ENCODE measurements at regions not wholly inside any gene's neighbourhood (a gene's known extent, or its start where the extent isn't known, plus 50 kb on each side); places are given as distances from the start of the nearest gene placed in this dataset.

- TF ChIP-seq ZNF646 (CRISPR knock-in tag; IDR thresholded peaks at IDR 0.05) = no peak
- peak; percentile 91; the same call in 1 of the 2 replicates for TF ChIP-seq ZNF232 (CRISPR knock-in tag; IDR thresholded peaks at IDR 0.05; ENCODE audit: borderline replicate concordance)
- TF ChIP-seq ISX (CRISPR knock-in tag; conservative IDR thresholded peaks at IDR 0.05) = no peak
- TF ChIP-seq JUNB (CRISPR knock-in tag; IDR thresholded peaks at IDR 0.05; ENCODE audit: borderline replicate concordance) = peak; percentile 95
- no peak for TF ChIP-seq ZNF343 (CRISPR knock-in tag; IDR thresholded peaks at IDR 0.05)
- no peak for TF ChIP-seq AGO2 (optimal IDR thresholded peaks at IDR 0.05; ENCODE audit: low read depth, low read length)
- 0 out of 2 replicates have a peak, but pooled peaks have one; percentile 11 for TF ChIP-seq ZSCAN22 (CRISPR knock-in tag; IDR thresholded peaks at IDR 0.05)
- TF ChIP-seq ZSCAN25 (CRISPR knock-in tag; IDR thresholded peaks at IDR 0.05) = no peak
- TF ChIP-seq RARA (CRISPR knock-in tag; IDR thresholded peaks at IDR 0.05) = peak; percentile 94
- no peak for TF ChIP-seq LBX2 (CRISPR knock-in tag; IDR thresholded peaks at IDR 0.05; ENCODE audit: borderline replicate concordance)
- peak; percentile 93; the same call in 1 of the 2 replicates for TF ChIP-seq NCOR1 (IDR thresholded peaks at IDR 0.05; ENCODE audit: borderline replicate concordance, low read length)
- TF ChIP-seq ZNF256 (CRISPR knock-in tag; conservative IDR thresholded peaks at IDR 0.05) = no peak
- TF ChIP-seq POLR2A (IDR thresholded peaks at IDR 0.05; ENCODE audit: insufficient read depth in 1 of 2, low read depth in 2 of 2, low read length in 2 of 2) = peak; percentile 76 to 90
- peak; percentile 55; the same call in 1 of the 2 replicates for TF ChIP-seq GABPB1 (CRISPR knock-in tag; IDR thresholded peaks at IDR 0.05)
- TF ChIP-seq ZNF589 (CRISPR knock-in tag; conservative IDR thresholded peaks at IDR 0.05) = no peak
- TF ChIP-seq CHD4 (IDR thresholded peaks at IDR 0.05; ENCODE audit: borderline replicate concordance, low read length) = no peak; the same call in 1 of the 2 replicates
- TF ChIP-seq LRRFIP1 (CRISPR knock-in tag; conservative IDR thresholded peaks at IDR 0.05) = no peak
- TF ChIP-seq ZBTB39 (CRISPR knock-in tag; IDR thresholded peaks at IDR 0.05) = no peak
Observed at GRCh38 chr11:13140028-13140870, 131.1 kb downstream of the RASSF10 start (continued).

Data from HepG2 (cell line).